Neural progenitor cell (in vitro differentiated cells): ENCODE measurements at regions not wholly inside any gene's neighbourhood (a gene's known extent, or its start where the extent isn't known, plus 50 kb on each side); places are given as distances from the start of the nearest gene placed in this dataset.

ENCODE experiments used
- CTCF ChIP-seq: fragments of 200-600 bp; sonication (generic); IDR thresholded peaks from 2 replicates; pipeline ENCODE4 v1.5.1; 2017; ENCODE audit warnings: antibody characterized with exemption, mild to moderate bottlenecking
- EZH2 ChIP-seq: fragments of 200-600 bp; sonication (generic); IDR thresholded peaks from 2 replicates; pipeline ENCODE4 v1.6.1; 2017; ENCODE audit warnings: antibody characterized with exemption, mild to moderate bottlenecking, moderate library complexity
- EZH2phosphoT487 ChIP-seq: fragments of 200-600 bp; sonication (generic); IDR thresholded peaks from 2 replicates; pipeline ENCODE4 v1.6.1; 2017; ENCODE audit warnings: antibody characterized with exemption

GRCh38 chr11:90294526-90294925 is 71.7 kb upstream of the CHORDC1 start:
- no peak for TF ChIP-seq EZH2
- no peak for TF ChIP-seq CTCF
- no peak for TF ChIP-seq EZH2phosphoT487
